ENCODE measurements at regions not wholly inside any gene's neighbourhood (a gene's known extent, or its start where the extent isn't known, plus 50 kb on each side); places are given as distances from the start of the nearest gene placed in this dataset.
A peak's percentile ranks its signal among the peaks of the same experiment; 100 is the strongest.

DNA sequence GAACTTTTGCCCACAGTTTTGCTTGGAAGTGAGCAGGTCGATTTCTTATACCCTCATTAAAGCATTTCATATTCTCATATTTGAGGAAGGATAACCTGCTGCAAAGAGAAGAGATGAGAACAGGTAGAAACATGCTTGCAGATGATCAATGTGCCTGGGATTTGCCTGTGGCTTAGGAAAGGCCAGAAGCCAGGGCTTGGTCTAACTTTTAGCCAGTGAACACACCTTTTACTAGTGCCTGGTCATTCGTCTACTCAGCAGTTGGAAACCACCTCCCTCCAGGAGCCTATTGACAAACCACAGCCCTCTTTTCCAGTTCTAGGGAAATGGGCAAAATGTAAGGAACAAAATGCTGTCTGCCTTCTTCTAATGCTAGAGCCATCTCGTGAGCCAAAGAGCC is 518.3 kb downstream of the ADRA2A start:
- no peak overlapping the region for H3K9ac ChIP-seq (replicated peaks; ENCODE audit: extremely low read depth, insufficient read depth, low read length)
- H3K79me2 ChIP-seq (ENCODE audit: control insufficient read depth, insufficient read depth, low read length), result no peaks in the 10 kb centered on the region
- intact Hi-C loops (cut with micrococcal nuclease) (no loop called here), dilution Hi-C loops (cut with MboI; ENCODE audit: extremely low pct_ligation_motif_present, low sequenced_read_pairs) (no loop called here)
- FAIRE-seq (no peak), DNase-seq (ENCODE audit: low read depth, low spot score) (no peak)
- H4K20me1 ChIP-seq (replicated peaks; ENCODE audit: control insufficient read depth, extremely low read depth, insufficient read depth, low read length), result no peaks in the 10 kb centered on the region
- POLR2A ChIA-PET, result no interaction called here
- no peak overlapping the region for H2AFZ ChIP-seq (ENCODE audit: low read depth, low read length)
- no peaks in the 10 kb centered on the region for H3K9me3 ChIP-seq (replicated peaks; ENCODE audit: control insufficient read depth, insufficient read depth, low read length)
- H3K4me2 ChIP-seq (ENCODE audit: insufficient read depth, low read length), result no peak overlapping the region
- no peaks in the 10 kb centered on the region for H3K4me1 ChIP-seq (ENCODE audit: control insufficient read depth, extremely low read depth, insufficient read depth, low read length)
- no peaks in the 10 kb centered on the region for H3K9me1 ChIP-seq (replicated peaks; ENCODE audit: control insufficient read depth, extremely low read depth, insufficient read depth, low read length)
- no TSS peak for BruUV-seq (replicated peaks)
- no peak for TF ChIP-seq POLR2A (IDR thresholded peaks at IDR 0.05; ENCODE audit: low read depth, low read length)
- no peak for TF ChIP-seq FOS (IDR thresholded peaks at IDR 0.05; ENCODE audit: borderline replicate concordance, insufficient read depth, low read length)
- TF ChIP-seq, protein P1, sequence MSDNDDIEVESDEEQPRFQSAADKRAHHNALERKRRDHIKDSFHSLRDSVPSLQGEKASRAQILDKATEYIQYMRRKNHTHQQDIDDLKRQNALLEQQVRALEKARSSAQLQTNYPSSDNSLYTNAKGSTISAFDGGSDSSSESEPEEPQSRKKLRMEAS (IDR thresholded peaks at IDR 0.05; ENCODE audit: insufficient read depth, insufficient read length), result no peak
- no peaks in the 10 kb centered on the region for H3K36me3 ChIP-seq (ENCODE audit: control insufficient read depth in 2 of 2, extremely low read depth in 1 of 2, insufficient read depth in 2 of 2, low read length in 2 of 2)
- no peak overlapping the region for H3K27ac ChIP-seq (ENCODE audit: insufficient read depth, low read depth, low read length)
- CTCF ChIA-PET, result no interaction called here
- no peaks in the 10 kb centered on the region for H3K27me3 ChIP-seq (ENCODE audit: control insufficient read depth in 2 of 2, insufficient read depth in 2 of 2, low read length in 2 of 2)
- no peak overlapping the region for H3K4me3 ChIP-seq (replicated peaks in 1 of 3; ENCODE audit: insufficient read depth in 1 of 3, low read depth in 1 of 3, low read length in 3 of 3)

DNA sequence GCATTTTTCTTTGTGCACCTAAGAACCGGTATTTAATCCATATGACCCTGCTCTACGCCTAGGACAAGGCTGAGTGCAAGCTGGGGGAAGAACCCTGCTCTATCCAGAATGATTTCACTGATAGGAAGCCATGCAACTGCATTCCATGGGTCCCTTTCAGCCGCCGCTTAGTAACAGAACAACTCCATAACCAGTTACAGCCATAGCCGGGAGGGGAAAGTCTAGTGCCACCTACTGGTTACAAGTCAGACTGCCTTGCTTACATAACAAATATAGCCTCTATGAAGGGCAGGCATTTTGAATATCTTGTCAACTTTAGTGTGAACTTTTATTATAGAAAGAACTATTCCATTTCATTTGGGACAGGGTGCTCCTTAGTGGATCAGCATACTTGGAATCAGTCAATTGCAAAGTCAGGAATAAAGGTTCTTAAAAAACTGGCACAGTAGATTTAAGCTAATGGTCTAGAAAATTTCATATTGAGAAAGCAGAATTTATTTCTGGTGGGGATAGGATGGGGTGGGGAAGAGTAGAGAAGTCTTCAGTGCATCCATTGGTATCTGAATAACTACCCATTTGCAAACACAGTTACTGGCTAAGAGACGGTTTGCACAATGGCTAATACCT is 521.7 kb downstream of the ADRA2A start:
- Histone ChIP-seq H3K9ac (replicated peaks; ENCODE audit: extremely low read depth, insufficient read depth, low read length) (no peak overlapping the region), H3K27me3 (ENCODE audit: control insufficient read depth in 2 of 2, insufficient read depth in 2 of 2, low read length in 2 of 2) (no peaks in the 10 kb centered on the region), H3K9me3 (replicated peaks; ENCODE audit: control insufficient read depth, insufficient read depth, low read length) (no peaks in the 10 kb centered on the region), H3K36me3 (ENCODE audit: control insufficient read depth in 2 of 2, extremely low read depth in 1 of 2, insufficient read depth in 2 of 2, low read length in 2 of 2) (no peaks in the 10 kb centered on the region), H2AFZ (ENCODE audit: low read depth, low read length) (no peak overlapping the region), H3K27ac (ENCODE audit: insufficient read depth, low read depth, low read length) (no peak overlapping the region), H3K4me2 (ENCODE audit: insufficient read depth, low read length) (no peak overlapping the region), H3K9me1 (replicated peaks; ENCODE audit: control insufficient read depth, extremely low read depth, insufficient read depth, low read length) (no peaks in the 10 kb centered on the region), H3K79me2 (ENCODE audit: control insufficient read depth, insufficient read depth, low read length) (no peaks in the 10 kb centered on the region), H3K4me1 (ENCODE audit: control insufficient read depth, extremely low read depth, insufficient read depth, low read length) (no peaks in the 10 kb centered on the region), H3K4me3 (replicated peaks in 1 of 3; ENCODE audit: insufficient read depth in 1 of 3, low read depth in 1 of 3, low read length in 3 of 3) (no peak overlapping the region), H4K20me1 (replicated peaks; ENCODE audit: control insufficient read depth, extremely low read depth, insufficient read depth, low read length) (no peaks in the 10 kb centered on the region)
- peak; percentile 28 for DNase-seq (ENCODE audit: low read depth, low spot score)
- no TSS peak for BruUV-seq (replicated peaks)
- POLR2A ChIA-PET, result no interaction called here
- TF ChIP-seq, protein P2, sequence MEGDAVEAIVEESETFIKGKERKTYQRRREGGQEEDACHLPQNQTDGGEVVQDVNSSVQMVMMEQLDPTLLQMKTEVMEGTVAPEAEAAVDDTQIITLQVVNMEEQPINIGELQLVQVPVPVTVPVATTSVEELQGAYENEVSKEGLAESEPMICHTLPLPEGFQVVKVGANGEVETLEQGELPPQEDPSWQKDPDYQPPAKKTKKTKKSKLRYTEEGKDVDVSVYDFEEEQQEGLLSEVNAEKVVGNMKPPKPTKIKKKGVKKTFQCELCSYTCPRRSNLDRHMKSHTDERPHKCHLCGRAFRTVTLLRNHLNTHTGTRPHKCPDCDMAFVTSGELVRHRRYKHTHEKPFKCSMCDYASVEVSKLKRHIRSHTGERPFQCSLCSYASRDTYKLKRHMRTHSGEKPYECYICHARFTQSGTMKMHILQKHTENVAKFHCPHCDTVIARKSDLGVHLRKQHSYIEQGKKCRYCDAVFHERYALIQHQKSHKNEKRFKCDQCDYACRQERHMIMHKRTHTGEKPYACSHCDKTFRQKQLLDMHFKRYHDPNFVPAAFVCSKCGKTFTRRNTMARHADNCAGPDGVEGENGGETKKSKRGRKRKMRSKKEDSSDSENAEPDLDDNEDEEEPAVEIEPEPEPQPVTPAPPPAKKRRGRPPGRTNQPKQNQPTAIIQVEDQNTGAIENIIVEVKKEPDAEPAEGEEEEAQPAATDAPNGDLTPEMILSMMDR (IDR thresholded peaks at IDR 0.05; ENCODE audit: extremely low read depth in 1 of 2, insufficient read depth in 1 of 2, low read depth in 1 of 2, low read length in 2 of 2), result peak; percentile 57 to 70
- TF ChIP-seq FOS (IDR thresholded peaks at IDR 0.05; ENCODE audit: borderline replicate concordance, insufficient read depth, low read length), result no peak
- CTCF ChIA-PET, result interaction anchor here (1.1 to 1.8 kb wide), 2 partner anchors 522 to 852 kb away, joined by 3 to 15 read pairs; partner anchors contain the start of gene ADRA2A
- dilution Hi-C loops (cut with MboI; ENCODE audit: extremely low pct_ligation_motif_present, low sequenced_read_pairs), result no loop called here
- peak; percentile 4 for FAIRE-seq
- intact Hi-C loops (cut with micrococcal nuclease), result no loop called here

All from endothelial cell of umbilical vein (primary cell).